ENCODE measurements at regions not wholly inside any gene's neighbourhood (a gene's known extent, or its start where the extent isn't known, plus 50 kb on each side); places are given as distances from the start of the nearest gene placed in this dataset.

DNA sequence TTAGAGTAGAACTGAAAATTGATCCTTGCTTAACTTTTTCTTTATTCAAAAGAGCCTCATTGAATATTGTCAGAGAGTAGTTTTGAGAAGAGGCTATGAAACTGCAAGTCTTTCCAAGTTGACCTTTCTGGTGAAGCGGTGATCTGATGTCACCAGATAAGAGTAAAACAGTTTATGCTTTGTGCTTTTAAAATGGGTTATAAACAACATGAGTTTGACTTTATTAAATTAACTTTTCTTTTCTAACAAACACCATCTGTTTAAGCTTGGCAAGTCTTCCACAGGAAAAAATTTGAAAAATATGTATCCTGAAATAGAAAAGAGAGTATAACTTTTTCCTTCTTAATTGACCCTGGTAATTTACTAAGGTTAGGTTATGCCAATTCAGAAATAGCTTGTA is 408.7 kb upstream of the NOVA1 start:
- H3K36me3 Mint-ChIP-seq (ENCODE audit: low read depth), result no peaks in the 10 kb centered on the region
- no peak for DNase-seq (ENCODE audit: low spot score)
- peaks cover 54% of the 10 kb centered on the region for H3K9me3 Mint-ChIP-seq
- H3K4me3 Mint-ChIP-seq (ENCODE audit: low read depth), result no peak overlapping the region
- H3K27me3 Mint-ChIP-seq (ENCODE audit: low read depth), result no peaks in the 10 kb centered on the region
- intact Hi-C loops (cut with micrococcal nuclease), result no loop called here
- H3K4me1 Mint-ChIP-seq (ENCODE audit: low read depth), result no peaks in the 10 kb centered on the region
- no peak overlapping the region for H3K27ac Mint-ChIP-seq

DNA sequence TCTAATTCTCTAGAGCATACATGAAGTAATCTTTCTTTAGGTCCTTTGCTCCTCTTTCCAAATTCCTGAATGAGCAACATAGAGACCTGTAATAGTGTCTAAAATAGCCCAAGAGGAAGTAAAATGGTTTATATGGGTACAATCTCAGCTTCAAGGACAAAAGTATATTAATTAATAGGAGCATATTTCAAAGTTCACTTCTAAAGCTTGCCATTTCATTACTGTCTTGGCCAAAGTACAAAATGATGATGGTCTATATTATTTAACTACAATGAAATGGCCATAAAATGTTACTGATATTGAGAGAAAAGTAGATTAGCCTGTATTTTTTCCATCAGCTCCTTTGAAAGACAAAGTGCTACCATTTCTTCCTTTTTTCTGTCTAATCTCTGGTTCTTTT is 410.4 kb upstream of the NOVA1 start:
- Mint-ChIP-seq H3K4me1 (ENCODE audit: low read depth) (no peaks in the 10 kb centered on the region), H3K9me3 (peaks cover 59% of the 10 kb centered on the region), H3K4me3 (ENCODE audit: low read depth) (no peak overlapping the region), H3K27ac (no peak overlapping the region), H3K27me3 (ENCODE audit: low read depth) (no peaks in the 10 kb centered on the region), H3K36me3 (ENCODE audit: low read depth) (no peaks in the 10 kb centered on the region)
- intact Hi-C loops (cut with micrococcal nuclease), result no loop called here
- DNase-seq (ENCODE audit: low spot score), result no peak

DNA sequence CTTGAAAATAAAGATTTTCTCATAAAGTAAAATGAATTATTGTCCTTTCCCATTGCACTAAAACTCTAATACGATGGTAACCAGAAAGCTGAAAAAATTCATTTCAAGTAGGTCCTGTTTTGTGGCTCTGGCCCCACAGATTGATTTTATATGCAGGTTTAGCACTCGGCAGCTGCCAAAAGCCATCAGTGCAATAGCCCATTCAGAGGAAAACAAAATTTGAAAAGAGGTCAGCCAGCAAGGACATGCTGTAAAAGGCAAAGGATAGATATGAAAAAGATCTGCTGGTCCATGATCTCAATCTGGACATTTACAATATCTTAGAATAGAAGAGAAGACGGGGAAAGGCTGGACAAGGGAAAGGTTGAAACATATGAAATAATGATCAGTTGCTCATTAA is 414.8 kb upstream of the NOVA1 start:
- H3K27me3 Mint-ChIP-seq (ENCODE audit: low read depth), result no peaks in the 10 kb centered on the region
- H3K27ac Mint-ChIP-seq, result no peak overlapping the region
- H3K4me1 Mint-ChIP-seq (ENCODE audit: low read depth), result no peaks in the 10 kb centered on the region
- H3K9me3 Mint-ChIP-seq, result peaks cover 41% of the 10 kb centered on the region
- H3K36me3 Mint-ChIP-seq (ENCODE audit: low read depth), result no peaks in the 10 kb centered on the region
- no peak overlapping the region for H3K4me3 Mint-ChIP-seq (ENCODE audit: low read depth)
- intact Hi-C loops (cut with micrococcal nuclease), result no loop called here
- no peak for DNase-seq (ENCODE audit: low spot score)

DNA sequence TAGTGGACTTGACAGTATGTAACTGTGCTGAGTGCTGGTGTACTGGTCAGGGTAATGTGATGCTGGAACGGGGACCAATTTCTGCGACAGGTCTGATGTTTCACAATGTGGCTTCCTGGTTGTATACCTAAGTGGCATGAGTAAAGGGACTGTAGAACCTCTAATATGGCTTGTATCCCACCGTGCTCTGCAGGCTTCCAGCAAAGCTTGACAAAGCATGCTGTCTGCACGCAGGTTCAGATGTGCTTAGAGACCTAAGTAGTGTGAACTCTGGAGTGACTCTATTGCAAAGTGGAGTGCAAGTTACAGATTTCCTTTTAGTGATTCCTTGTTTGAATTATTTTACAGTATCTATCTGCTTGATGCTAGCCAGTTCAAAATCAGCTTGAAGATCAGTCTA is 415.8 kb upstream of the NOVA1 start:
- intact Hi-C loops (cut with micrococcal nuclease), result no loop called here
- Mint-ChIP-seq H3K4me1 (ENCODE audit: low read depth) (no peaks in the 10 kb centered on the region), H3K4me3 (ENCODE audit: low read depth) (no peak overlapping the region), H3K9me3 (peaks cover 37% of the 10 kb centered on the region), H3K36me3 (ENCODE audit: low read depth) (no peaks in the 10 kb centered on the region), H3K27me3 (ENCODE audit: low read depth) (no peaks in the 10 kb centered on the region), H3K27ac (no peak overlapping the region)
- no peak for DNase-seq (ENCODE audit: low spot score)

DNA sequence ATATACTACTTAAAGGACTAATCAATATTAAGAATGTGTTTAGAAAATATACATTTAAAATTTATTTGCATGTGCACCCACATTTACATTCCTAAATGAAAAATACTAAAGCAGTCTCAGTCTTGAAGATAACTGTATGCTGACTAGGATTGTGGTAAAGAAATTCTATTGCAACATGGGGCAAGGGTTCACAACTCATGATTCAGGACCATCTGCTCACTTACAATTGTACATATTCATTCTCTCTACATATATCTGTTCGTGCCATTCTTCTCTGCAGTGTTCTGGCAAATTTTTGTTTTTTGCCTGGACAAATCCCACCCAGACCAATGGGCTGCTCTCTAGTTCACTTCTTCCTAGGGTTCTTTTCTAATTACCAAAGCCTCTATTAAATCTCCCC is 417.2 kb upstream of the NOVA1 start:
- Mint-ChIP-seq H3K27ac (no peak overlapping the region), H3K9me3 (peaks cover 29% of the 10 kb centered on the region), H3K4me3 (ENCODE audit: low read depth) (no peak overlapping the region), H3K36me3 (ENCODE audit: low read depth) (no peaks in the 10 kb centered on the region), H3K4me1 (ENCODE audit: low read depth) (no peaks in the 10 kb centered on the region), H3K27me3 (ENCODE audit: low read depth) (no peaks in the 10 kb centered on the region)
- intact Hi-C loops (cut with micrococcal nuclease), result no loop called here
- DNase-seq (ENCODE audit: low spot score), result no peak

DNA sequence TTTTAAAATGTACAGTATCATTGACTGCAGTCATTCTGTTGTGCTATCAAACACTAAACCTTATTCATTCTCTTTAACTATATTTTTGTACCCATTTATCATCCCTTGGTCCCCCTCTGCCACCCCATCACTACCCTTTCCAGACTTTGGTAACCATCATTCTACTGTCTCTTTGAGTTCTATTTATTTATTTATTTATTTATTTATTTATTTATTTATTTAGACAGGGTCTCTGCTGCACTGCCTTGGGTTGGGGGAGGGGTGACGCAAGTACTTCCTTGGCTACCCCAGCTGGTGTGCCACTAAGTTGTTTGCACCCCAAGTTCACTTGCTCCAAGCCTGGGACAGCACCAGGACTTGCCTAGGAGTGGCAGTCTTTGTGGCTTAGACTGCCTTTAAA is 427.8 kb upstream of the NOVA1 start:
- Mint-ChIP-seq H3K4me1 (ENCODE audit: low read depth) (no peaks in the 10 kb centered on the region), H3K36me3 (ENCODE audit: low read depth) (no peaks in the 10 kb centered on the region), H3K4me3 (ENCODE audit: low read depth) (no peak overlapping the region), H3K27ac (no peak overlapping the region), H3K27me3 (ENCODE audit: low read depth) (no peaks in the 10 kb centered on the region), H3K9me3 (peaks cover 32% of the 10 kb centered on the region)
- intact Hi-C loops (cut with micrococcal nuclease), result no loop called here
- DNase-seq (ENCODE audit: low spot score), result no peak

DNA sequence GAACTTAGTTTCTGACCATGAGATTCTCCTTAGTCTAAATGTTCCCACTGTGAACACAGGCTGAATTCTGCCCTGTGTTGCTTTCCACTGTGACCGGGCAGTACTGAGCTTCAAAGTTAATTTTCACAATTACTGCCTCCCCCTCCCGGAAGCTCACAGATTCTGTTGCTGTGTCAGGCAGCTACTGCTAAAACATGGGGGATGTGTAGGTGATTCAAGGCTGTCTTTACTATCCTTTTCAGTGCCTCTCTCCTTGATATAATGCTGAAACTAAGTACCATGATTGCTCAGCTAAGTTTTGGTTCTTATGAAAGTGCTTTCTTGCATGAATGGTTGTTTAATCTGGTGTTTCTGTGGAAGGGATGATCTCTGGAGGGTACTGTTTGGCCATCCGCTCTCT is 428.3 kb upstream of the NOVA1 start:
- Mint-ChIP-seq H3K27me3 (ENCODE audit: low read depth) (no peaks in the 10 kb centered on the region), H3K27ac (no peak overlapping the region), H3K36me3 (ENCODE audit: low read depth) (no peaks in the 10 kb centered on the region), H3K4me3 (ENCODE audit: low read depth) (no peak overlapping the region), H3K9me3 (peaks cover 34% of the 10 kb centered on the region), H3K4me1 (ENCODE audit: low read depth) (no peaks in the 10 kb centered on the region)
- intact Hi-C loops (cut with micrococcal nuclease), result no loop called here
- no peak for DNase-seq (ENCODE audit: low spot score)

DNA sequence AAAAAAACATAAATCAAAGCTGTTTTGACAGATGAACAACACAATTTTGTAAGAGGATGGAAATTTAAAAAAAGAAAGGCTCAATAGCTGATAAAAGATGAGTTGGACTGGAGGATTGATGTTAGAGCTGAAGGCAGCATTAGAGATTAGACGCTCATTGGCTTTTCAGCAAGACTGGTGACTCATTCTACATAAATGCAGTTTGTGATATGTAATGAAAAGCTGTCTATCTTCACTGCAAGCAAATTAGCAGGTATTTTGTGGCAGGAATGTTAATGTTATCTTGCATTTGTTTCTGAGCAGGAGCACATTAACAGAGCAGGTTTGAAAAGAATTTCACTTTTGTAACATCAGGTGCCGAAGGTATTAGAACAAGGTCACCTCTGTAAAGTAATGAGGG is 442.7 kb upstream of the NOVA1 start:
- Mint-ChIP-seq H3K9me3 (peaks cover 52% of the 10 kb centered on the region), H3K4me1 (ENCODE audit: low read depth) (no peaks in the 10 kb centered on the region), H3K4me3 (ENCODE audit: low read depth) (no peak overlapping the region), H3K27me3 (ENCODE audit: low read depth) (no peaks in the 10 kb centered on the region), H3K36me3 (ENCODE audit: low read depth) (no peaks in the 10 kb centered on the region), H3K27ac (no peak overlapping the region)
- intact Hi-C loops (cut with micrococcal nuclease), result no loop called here
- no peak for DNase-seq (ENCODE audit: low spot score)

DNA sequence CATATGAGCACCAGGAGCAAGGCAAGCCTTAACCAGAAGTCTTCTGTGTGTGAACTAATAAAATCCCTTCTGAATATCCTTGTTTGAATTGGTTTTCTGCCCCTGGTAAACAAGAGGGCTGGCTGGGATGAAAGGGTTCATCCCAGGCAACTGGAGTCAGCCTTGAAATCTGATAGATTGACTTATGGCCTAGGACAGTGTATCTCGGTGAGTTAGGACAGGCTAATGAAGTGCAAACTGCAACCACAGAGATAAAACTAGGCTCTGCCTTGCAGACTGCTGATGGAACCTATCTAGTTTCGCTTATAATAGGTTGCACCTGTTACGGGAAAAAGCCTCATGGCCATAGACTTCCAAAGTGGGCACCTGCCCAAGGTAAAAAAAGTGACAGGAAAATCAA is 451.9 kb upstream of the NOVA1 start:
- Mint-ChIP-seq H3K4me3 (ENCODE audit: low read depth) (no peak overlapping the region), H3K4me1 (ENCODE audit: low read depth) (no peaks in the 10 kb centered on the region), H3K27ac (no peak overlapping the region), H3K27me3 (ENCODE audit: low read depth) (no peaks in the 10 kb centered on the region), H3K9me3 (peaks cover 36% of the 10 kb centered on the region), H3K36me3 (ENCODE audit: low read depth) (no peaks in the 10 kb centered on the region)
- intact Hi-C loops (cut with micrococcal nuclease), result no loop called here
- DNase-seq (ENCODE audit: low spot score), result no peak

DNA sequence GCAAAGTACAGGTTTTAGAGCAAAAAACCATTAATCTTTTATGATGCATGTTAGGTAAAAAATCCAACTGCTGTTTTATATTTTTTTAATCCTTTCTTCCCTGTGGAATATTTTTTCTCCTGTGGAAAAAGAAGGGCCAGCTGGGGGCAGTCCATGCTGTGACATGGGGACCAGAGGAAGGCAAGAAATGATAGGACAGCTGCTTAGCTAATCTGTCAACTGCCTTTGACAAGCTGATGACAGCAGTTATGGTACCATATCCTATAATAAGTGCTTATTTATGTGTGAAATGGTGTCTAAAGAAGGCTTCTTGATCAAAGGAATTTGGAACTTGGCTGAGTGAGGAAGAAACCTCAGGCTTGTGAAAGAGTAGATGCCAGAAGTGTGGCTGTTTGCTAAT is 452.4 kb upstream of the NOVA1 start:
- Mint-ChIP-seq H3K27me3 (ENCODE audit: low read depth) (no peaks in the 10 kb centered on the region), H3K4me3 (ENCODE audit: low read depth) (no peak overlapping the region), H3K36me3 (ENCODE audit: low read depth) (no peaks in the 10 kb centered on the region), H3K27ac (no peak overlapping the region), H3K9me3 (peaks cover 36% of the 10 kb centered on the region), H3K4me1 (ENCODE audit: low read depth) (no peaks in the 10 kb centered on the region)
- intact Hi-C loops (cut with micrococcal nuclease), result no loop called here
- no peak for DNase-seq (ENCODE audit: low spot score)

DNA sequence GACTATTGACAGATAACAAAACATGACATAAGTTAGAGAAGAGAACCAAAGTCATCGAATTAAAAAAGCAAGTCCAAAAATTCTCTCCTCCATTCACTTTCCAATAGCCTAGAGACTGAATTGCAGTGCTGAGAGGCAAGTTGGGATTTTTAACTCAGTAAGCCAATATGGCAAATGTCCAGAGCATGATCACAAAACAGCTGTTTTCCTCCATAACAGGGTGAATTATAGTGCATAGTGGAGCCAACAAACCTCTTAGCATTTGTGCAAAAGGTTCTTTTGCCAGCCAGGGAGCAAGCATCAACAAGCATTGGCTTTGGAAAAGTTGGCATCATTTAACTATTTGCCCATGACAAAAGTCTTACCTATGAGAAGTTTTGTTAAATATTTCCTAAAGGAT is 458.8 kb upstream of the NOVA1 start:
- Mint-ChIP-seq H3K36me3 (ENCODE audit: low read depth) (no peaks in the 10 kb centered on the region), H3K27ac (no peak overlapping the region), H3K4me1 (ENCODE audit: low read depth) (no peaks in the 10 kb centered on the region), H3K27me3 (ENCODE audit: low read depth) (no peaks in the 10 kb centered on the region), H3K4me3 (ENCODE audit: low read depth) (no peak overlapping the region), H3K9me3 (peaks cover 37% of the 10 kb centered on the region)
- intact Hi-C loops (cut with micrococcal nuclease), result no loop called here
- DNase-seq (ENCODE audit: low spot score), result no peak

DNA sequence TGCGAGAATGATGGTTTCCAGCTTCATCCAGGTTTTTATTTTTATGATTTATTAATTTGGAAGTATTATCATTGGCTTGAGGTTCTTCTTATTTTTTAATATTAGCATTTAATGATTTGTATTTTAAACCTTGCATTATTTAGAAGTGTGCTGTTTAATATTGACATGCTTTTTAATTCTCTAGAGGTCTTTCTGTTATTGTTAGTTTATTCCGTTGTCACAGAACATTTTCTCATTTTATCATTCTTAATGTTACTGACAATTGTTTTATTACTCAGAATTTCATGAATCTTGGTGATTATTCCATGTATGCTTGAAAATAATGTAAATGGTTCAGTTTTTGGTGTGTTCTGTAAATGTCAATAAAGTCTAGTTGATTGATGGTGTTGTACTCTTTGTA is 463.5 kb upstream of the NOVA1 start:
- Mint-ChIP-seq H3K27me3 (ENCODE audit: low read depth) (no peaks in the 10 kb centered on the region), H3K9me3 (peaks cover 33% of the 10 kb centered on the region), H3K4me3 (ENCODE audit: low read depth) (no peak overlapping the region), H3K36me3 (ENCODE audit: low read depth) (no peaks in the 10 kb centered on the region), H3K27ac (no peak overlapping the region), H3K4me1 (ENCODE audit: low read depth) (no peaks in the 10 kb centered on the region)
- DNase-seq (ENCODE audit: low spot score), result no peak
- intact Hi-C loops (cut with micrococcal nuclease), result no loop called here

DNA sequence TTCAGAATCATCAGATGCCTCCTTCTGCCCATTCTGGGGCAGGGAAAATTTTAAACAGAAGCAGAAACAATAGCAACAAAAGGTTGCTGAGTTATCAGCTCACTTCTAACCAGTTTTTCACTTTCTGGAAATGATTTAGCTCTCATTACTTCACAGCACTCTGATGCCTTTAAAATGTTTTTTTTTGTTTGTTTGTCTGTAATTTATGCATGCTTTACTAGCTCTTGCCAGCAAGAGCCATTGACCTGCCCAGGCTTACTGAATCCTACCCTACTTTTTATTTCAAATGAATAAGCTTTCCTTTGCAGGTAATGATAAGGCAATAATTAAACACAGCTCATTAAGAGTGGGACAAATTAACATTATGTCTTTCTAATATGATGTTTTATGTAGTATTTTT is 466.1 kb upstream of the NOVA1 start:
- Mint-ChIP-seq H3K27ac (no peak overlapping the region), H3K27me3 (ENCODE audit: low read depth) (no peaks in the 10 kb centered on the region), H3K4me3 (ENCODE audit: low read depth) (no peak overlapping the region), H3K4me1 (ENCODE audit: low read depth) (no peaks in the 10 kb centered on the region), H3K9me3 (peaks cover 35% of the 10 kb centered on the region), H3K36me3 (ENCODE audit: low read depth) (no peaks in the 10 kb centered on the region)
- intact Hi-C loops (cut with micrococcal nuclease), result no loop called here
- no peak for DNase-seq (ENCODE audit: low spot score)

DNA sequence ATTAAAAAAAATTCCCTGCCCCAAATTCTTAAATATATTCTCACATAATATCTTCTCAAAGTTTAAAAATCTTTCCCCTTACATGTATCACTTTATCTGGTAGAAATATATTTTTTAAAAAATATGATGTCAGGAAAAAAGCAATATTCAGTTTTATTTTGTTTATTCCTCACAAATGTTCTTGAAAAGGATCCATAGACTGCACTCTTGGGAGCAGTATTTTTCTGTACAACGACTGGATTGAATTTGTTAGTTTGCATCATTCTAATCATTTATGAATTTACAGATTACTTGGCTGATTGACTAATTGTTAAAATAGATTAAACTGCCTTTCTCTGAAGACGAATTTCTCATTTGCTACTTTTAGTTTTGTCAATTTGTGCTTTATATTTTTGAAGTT is 468.1 kb upstream of the NOVA1 start:
- Mint-ChIP-seq H3K9me3 (peaks cover 39% of the 10 kb centered on the region), H3K27me3 (ENCODE audit: low read depth) (no peaks in the 10 kb centered on the region), H3K4me1 (ENCODE audit: low read depth) (no peaks in the 10 kb centered on the region), H3K36me3 (ENCODE audit: low read depth) (no peaks in the 10 kb centered on the region), H3K4me3 (ENCODE audit: low read depth) (no peak overlapping the region), H3K27ac (no peak overlapping the region)
- DNase-seq (ENCODE audit: low spot score), result no peak
- intact Hi-C loops (cut with micrococcal nuclease), result no loop called here
